ENCODE measurements at regions not wholly inside any gene's neighbourhood (a gene's known extent, or its start where the extent isn't known, plus 50 kb on each side); places are given as distances from the start of the nearest gene placed in this dataset.
A peak's percentile ranks its signal among the peaks of the same experiment; 100 is the strongest.
"Not testable (repeated sequence)": the region's sequence is repeated elsewhere in the genome, so short reads cannot be mapped to it uniquely, and the experiment has no call there.

DNA sequence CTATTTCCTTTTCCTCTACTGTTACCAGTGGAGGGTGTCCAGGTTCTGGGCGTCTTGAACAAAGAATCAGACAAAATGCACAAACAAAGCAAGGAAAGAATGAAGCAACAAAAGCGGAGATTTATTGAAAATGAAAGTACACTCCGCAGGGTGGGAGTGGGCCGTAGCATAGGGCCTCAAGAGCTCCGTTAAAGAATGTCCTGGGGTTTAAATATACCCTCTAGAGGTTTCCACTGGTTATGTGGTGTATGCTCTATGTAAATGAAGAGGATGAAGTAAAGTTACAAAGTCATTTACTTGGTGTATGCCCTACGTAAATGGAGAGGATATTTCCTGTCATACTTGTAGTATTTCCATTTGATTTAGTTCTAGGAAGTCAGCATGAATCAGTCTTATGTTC lies 113.5 kb upstream of the MRPS30 start:
- H3K27ac ChIP-seq (ENCODE audit: low read length), result no peak overlapping the region

DNA sequence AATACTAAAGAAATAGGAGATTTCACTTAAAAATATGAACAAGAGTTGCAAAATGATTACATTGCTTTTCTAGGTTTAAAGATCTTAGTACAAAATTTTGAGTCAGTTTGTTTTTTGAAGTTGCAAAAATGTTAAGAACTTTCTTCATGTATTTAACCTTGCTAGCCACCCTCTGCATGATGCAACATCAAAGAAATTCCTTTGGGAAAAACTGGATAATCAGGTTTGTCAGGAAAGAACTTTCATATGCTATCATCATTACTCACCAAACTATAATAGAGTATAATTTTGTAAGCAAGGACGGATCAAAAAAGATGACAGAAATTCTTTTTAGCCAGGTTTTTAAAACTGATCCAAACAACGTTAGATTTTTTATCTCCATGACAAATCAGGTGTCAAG lies 116.9 kb upstream of the MRPS30 start:
- H3K9ac ChIP-seq (ENCODE audit: low read length), result peak overlapping the region; percentile 20
- H3K4me3 ChIP-seq (ENCODE audit: low read length), result no peak overlapping the region
- H3K27me3 ChIP-seq (ENCODE audit: control insufficient read depth, insufficient read depth, low read length), result no peaks in the 10 kb centered on the region
- H3K36me3 ChIP-seq (ENCODE audit: control insufficient read depth, low read depth, low read length), result no peaks in the 10 kb centered on the region
- H3K4me1 ChIP-seq (ENCODE audit: control insufficient read depth, low read depth, low read length), result peaks cover 18% of the 10 kb centered on the region
- no peak overlapping the region for H3K27ac ChIP-seq (ENCODE audit: low read length)
- no peaks in the 10 kb centered on the region for H3K9me3 ChIP-seq (ENCODE audit: control insufficient read depth, low read depth, low read length)

More for the DNA sequence above, 113.5 kb upstream of the MRPS30 start:
- Histone ChIP-seq H3K36me3 (ENCODE audit: control insufficient read depth, low read depth, low read length) (no peaks in the 10 kb centered on the region), H3K27me3 (ENCODE audit: control insufficient read depth, insufficient read depth, low read length) (no peaks in the 10 kb centered on the region), H3K9me3 (ENCODE audit: control insufficient read depth, low read depth, low read length) (no peaks in the 10 kb centered on the region), H3K4me3 (ENCODE audit: low read length) (no peak overlapping the region), H3K9ac (ENCODE audit: low read length) (no peak overlapping the region), H3K4me1 (ENCODE audit: control insufficient read depth, low read depth, low read length) (peaks cover 23% of the 10 kb centered on the region)

DNA sequence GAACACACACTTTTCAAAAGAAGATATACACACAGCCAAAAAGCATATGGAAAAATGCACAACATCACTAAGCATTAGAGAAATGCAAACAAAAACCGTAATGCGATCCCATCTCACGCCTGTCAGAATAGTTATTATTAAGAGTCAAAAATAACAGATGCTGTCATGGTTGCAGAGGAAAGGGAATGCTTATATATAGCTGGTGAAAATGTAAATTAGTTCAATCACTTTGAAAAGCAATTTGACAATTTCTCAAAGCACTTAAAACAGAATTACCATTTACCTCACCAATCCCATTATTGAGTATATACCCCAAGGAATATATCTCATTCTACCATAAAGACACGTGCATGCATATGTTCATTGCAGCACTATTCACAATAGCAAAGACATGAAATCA lies 126.8 kb upstream of the MRPS30 start:
- H3K27me3 ChIP-seq (ENCODE audit: control insufficient read depth, insufficient read depth, low read length), result no peaks in the 10 kb centered on the region
- no peak overlapping the region for H3K9ac ChIP-seq (ENCODE audit: low read length)
- no peaks in the 10 kb centered on the region for H3K36me3 ChIP-seq (ENCODE audit: control insufficient read depth, low read depth, low read length)
- H3K4me1 ChIP-seq (ENCODE audit: control insufficient read depth, low read depth, low read length), result no peaks in the 10 kb centered on the region
- H3K9me3 ChIP-seq (ENCODE audit: control insufficient read depth, low read depth, low read length), result no peaks in the 10 kb centered on the region
- H3K4me3 ChIP-seq (ENCODE audit: low read length), result no peak overlapping the region
- no peak overlapping the region for H3K27ac ChIP-seq (ENCODE audit: low read length)

DNA sequence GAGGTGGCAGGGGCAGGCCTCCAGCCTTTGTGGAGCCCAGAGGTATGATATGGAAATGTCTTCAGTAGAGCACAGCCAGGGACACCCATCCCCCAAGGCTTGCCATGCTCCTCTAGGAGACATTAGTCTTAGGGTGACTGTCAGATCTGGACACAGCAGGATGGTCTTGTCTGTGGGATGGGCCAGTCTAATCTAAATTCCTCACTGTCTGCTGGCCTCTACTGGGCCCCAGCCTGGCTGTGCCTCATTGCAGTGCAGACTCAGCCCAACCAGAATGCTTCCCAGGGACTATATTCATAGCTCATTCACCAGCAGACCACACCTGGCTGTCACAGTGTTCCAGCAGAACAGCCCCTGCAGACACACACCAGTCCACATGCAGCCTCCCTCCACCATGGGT lies 129.5 kb upstream of the MRPS30 start:
- H3K9me3 ChIP-seq (ENCODE audit: control insufficient read depth, low read depth, low read length), result no peaks in the 10 kb centered on the region
- H3K4me3 ChIP-seq (ENCODE audit: low read length), result no peak overlapping the region
- H3K27ac ChIP-seq (ENCODE audit: low read length), result no peak overlapping the region
- H3K4me1 ChIP-seq (ENCODE audit: control insufficient read depth, low read depth, low read length), result no peaks in the 10 kb centered on the region
- H3K9ac ChIP-seq (ENCODE audit: low read length), result no peak overlapping the region
- no peaks in the 10 kb centered on the region for H3K27me3 ChIP-seq (ENCODE audit: control insufficient read depth, insufficient read depth, low read length)
- H3K36me3 ChIP-seq (ENCODE audit: control insufficient read depth, low read depth, low read length), result no peaks in the 10 kb centered on the region

DNA sequence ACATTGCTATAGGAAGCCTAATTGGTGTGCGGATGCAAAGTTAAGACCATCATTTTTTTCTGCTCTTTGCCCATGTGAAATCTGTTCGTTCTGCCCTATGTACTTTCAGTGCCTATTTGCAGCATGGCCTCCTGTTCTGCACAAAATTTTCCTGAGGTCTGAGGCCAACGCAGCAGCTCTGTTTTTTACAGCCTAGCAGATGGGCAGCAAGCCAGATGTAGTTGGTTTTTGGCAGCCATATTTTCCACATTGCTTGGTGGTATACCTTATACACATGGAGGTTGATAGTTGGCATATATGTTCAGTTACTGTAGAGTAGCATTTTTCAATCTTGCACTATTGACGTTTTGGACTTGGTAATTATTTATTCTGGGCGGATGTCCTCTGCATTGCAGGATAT lies 133.5 kb upstream of the MRPS30 start:
- Histone ChIP-seq H3K27me3 (ENCODE audit: control insufficient read depth, insufficient read depth, low read length) (no peaks in the 10 kb centered on the region), H3K4me1 (ENCODE audit: control insufficient read depth, low read depth, low read length) (no peaks in the 10 kb centered on the region), H3K4me3 (ENCODE audit: low read length) (no peak overlapping the region), H3K9me3 (ENCODE audit: control insufficient read depth, low read depth, low read length) (no peaks in the 10 kb centered on the region), H3K9ac (ENCODE audit: low read length) (no peak overlapping the region), H3K36me3 (ENCODE audit: control insufficient read depth, low read depth, low read length) (no peaks in the 10 kb centered on the region), H3K27ac (ENCODE audit: low read length) (no peak overlapping the region)

DNA sequence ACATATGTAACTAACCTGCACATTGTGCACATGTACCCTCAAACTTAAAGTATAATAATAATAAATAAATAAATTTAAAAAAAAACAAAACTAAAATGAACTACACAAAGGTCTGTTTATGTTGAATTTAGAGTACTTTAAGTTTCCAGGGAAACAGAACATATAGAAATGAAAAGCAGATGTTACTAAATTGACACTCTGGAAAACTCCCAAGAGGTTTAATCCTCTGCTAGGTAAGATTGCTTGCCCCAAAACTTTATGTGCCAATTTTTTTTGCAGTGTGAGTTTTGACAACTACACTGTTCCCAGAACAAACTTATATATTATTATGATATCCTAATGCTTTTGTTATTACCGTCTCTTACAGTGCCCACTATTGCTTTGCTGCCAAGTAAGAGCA lies 134.3 kb upstream of the MRPS30 start:
- no peaks in the 10 kb centered on the region for H3K9me3 ChIP-seq (ENCODE audit: control insufficient read depth, low read depth, low read length)
- H3K36me3 ChIP-seq (ENCODE audit: control insufficient read depth, low read depth, low read length), result no peaks in the 10 kb centered on the region
- H3K27me3 ChIP-seq (ENCODE audit: control insufficient read depth, insufficient read depth, low read length), result no peaks in the 10 kb centered on the region
- no peaks in the 10 kb centered on the region for H3K4me1 ChIP-seq (ENCODE audit: control insufficient read depth, low read depth, low read length)
- no peak overlapping the region for H3K9ac ChIP-seq (ENCODE audit: low read length)
- no peak overlapping the region for H3K27ac ChIP-seq (ENCODE audit: low read length)
- no peak overlapping the region for H3K4me3 ChIP-seq (ENCODE audit: low read length)

DNA sequence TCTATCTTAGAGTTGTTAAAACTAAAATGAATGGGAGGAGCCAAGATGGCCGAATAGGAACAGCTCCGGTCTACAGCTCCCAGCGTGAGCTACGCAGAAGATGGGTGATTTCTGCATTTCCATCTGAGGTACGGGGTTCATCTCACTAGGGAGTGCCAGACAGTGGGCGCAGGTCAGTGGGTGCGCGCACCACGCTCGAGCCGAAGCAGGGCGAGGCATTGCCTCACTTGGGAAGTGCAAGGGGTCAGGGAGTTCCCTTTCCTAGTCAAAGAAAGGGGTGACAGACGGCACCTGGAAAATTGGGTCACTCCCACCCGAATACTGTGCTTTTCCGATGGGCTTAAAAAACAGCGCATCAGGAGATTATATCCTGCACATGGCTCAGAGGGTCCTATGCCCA lies 140.3 kb upstream of the MRPS30 start:
- H3K27ac ChIP-seq (ENCODE audit: low read length); H3K27me3 ChIP-seq (ENCODE audit: control insufficient read depth, insufficient read depth, low read length); H3K36me3 ChIP-seq (ENCODE audit: control insufficient read depth, low read depth, low read length); H3K9ac ChIP-seq (ENCODE audit: low read length); H3K4me3 ChIP-seq (ENCODE audit: low read length); H3K4me1 ChIP-seq (ENCODE audit: control insufficient read depth, low read depth, low read length); H3K9me3 ChIP-seq (ENCODE audit: control insufficient read depth, low read depth, low read length): not testable (repeated sequence)

DNA sequence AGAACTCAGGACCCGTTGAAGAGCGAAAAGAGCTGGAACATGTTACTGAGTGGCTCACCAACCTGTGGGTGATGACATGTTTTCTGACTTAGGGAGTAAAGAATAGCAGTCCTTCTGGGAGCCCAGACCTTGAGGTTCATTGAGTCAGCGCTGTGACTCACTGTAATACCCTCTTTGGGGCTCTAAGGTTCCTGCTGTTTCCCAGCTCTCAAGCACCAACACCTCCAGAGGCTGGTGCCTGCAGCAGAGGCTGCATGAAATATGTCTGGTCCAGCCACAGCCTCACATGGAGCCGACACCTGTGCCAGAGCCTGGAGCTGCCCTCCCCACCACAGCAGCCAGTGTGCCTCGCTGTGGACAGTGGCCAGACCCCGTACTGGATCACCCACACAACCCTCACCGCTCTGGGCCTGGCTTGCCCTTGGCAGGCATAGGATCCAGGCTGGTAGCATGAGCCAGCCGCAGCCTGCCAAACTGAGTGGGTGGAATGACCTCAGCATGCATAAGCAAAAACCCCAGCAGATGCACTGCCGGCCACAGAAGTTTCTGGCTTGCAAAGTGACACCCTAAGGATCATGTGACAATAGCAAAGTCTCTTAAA lies 143.5 kb upstream of the MRPS30 start:
- Histone ChIP-seq H3K27me3 (ENCODE audit: control insufficient read depth, insufficient read depth, low read length) (no peaks in the 10 kb centered on the region), H3K9ac (ENCODE audit: low read length) (no peak overlapping the region), H3K4me1 (ENCODE audit: control insufficient read depth, low read depth, low read length) (no peaks in the 10 kb centered on the region), H3K36me3 (ENCODE audit: control insufficient read depth, low read depth, low read length) (no peaks in the 10 kb centered on the region), H3K27ac (ENCODE audit: low read length) (no peak overlapping the region), H3K4me3 (ENCODE audit: low read length) (no peak overlapping the region), H3K9me3 (ENCODE audit: control insufficient read depth, low read depth, low read length) (no peaks in the 10 kb centered on the region)

DNA sequence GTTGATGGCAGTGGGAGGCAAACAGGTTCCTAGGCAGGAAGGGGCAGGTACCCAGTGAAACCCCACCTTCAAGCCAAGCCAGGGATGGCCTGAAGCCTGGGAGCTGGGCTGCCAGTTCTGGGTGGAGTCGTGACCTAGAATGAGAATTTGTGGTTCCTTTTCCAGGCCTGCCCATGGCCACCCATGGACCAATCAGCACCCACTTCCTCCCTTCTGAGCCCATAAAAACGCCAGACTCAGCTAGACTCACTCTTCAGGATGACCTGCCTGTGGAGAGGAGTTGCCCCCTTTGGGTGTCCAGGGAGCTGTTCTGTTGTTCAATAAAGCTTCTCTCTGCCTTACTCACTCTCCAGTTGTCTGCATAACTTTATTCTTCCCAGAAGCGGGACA lies 144.0 kb upstream of the MRPS30 start:
- H3K4me1 ChIP-seq (ENCODE audit: control insufficient read depth, low read depth, low read length), result no peaks in the 10 kb centered on the region
- no peaks in the 10 kb centered on the region for H3K9me3 ChIP-seq (ENCODE audit: control insufficient read depth, low read depth, low read length)
- H3K36me3 ChIP-seq (ENCODE audit: control insufficient read depth, low read depth, low read length), result no peaks in the 10 kb centered on the region
- no peak overlapping the region for H3K4me3 ChIP-seq (ENCODE audit: low read length)
- no peaks in the 10 kb centered on the region for H3K27me3 ChIP-seq (ENCODE audit: control insufficient read depth, insufficient read depth, low read length)
- no peak overlapping the region for H3K27ac ChIP-seq (ENCODE audit: low read length)
- H3K9ac ChIP-seq (ENCODE audit: low read length), result no peak overlapping the region

DNA sequence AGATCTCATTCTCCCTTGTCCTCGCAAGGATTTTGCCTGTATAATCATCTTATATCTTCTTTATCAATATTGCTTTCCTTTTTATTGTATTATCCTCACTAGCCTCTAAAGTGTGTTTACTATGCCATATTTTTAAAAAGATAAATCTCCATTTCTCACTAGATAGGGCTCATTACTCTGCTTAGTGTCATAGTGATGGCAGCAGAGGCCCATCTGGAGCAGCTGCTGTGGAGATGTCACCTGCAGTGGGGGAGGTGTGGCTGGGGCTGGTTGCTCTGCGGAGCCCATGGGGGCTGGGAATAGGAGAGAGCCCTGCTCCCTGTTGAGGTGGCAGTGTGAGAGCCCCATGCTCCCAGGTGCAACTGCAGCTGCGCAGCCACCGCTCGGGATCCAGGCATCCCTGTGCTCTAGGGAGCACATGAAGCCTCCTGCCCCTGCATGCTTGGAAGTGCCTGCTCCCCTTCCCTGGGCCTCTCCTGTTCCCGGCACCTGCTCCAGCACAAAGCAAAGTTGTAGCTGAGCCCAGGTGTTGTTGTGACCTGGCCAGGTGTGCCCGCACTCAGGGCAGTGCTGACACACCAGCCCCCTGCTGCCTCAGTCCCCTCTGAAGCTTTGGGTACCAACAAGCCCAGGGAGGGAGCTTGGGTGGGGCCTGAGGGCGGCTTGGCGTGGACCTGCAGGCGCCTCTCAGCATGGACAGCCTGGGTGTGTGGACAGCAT lies 144.6 kb upstream of the MRPS30 start:
- Histone ChIP-seq H3K9me3 (ENCODE audit: control insufficient read depth, low read depth, low read length) (no peaks in the 10 kb centered on the region), H3K27me3 (ENCODE audit: control insufficient read depth, insufficient read depth, low read length) (no peaks in the 10 kb centered on the region), H3K4me3 (ENCODE audit: low read length) (no peak overlapping the region), H3K36me3 (ENCODE audit: control insufficient read depth, low read depth, low read length) (no peaks in the 10 kb centered on the region), H3K4me1 (ENCODE audit: control insufficient read depth, low read depth, low read length) (no peaks in the 10 kb centered on the region), H3K9ac (ENCODE audit: low read length) (no peak overlapping the region), H3K27ac (ENCODE audit: low read length) (no peak overlapping the region)

DNA sequence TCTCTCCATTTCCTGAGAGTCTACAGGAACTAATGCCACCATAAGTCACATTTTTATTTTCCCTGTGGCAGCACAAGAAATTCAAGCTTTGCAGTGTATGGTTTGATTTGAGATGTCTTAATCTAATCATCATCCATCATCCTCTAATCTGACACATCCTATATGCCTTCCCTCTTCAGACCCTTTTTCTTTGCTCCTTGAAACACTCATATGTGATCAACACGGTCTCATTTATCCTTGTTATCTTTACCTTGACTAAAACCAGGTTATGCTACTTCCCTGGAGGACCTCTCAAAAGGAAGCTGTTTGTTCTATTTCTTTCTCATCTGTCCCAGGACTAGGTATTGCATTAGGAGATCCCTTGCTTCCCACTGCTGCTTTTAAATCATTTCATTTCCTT lies 146.9 kb upstream of the MRPS30 start:
- H3K36me3 ChIP-seq (ENCODE audit: control insufficient read depth, low read depth, low read length), result no peaks in the 10 kb centered on the region
- peaks cover 1% of the 10 kb centered on the region for H3K9me3 ChIP-seq (ENCODE audit: control insufficient read depth, low read depth, low read length)
- no peak overlapping the region for H3K9ac ChIP-seq (ENCODE audit: low read length)
- no peaks in the 10 kb centered on the region for H3K27me3 ChIP-seq (ENCODE audit: control insufficient read depth, insufficient read depth, low read length)
- no peak overlapping the region for H3K27ac ChIP-seq (ENCODE audit: low read length)
- no peaks in the 10 kb centered on the region for H3K4me1 ChIP-seq (ENCODE audit: control insufficient read depth, low read depth, low read length)
- no peak overlapping the region for H3K4me3 ChIP-seq (ENCODE audit: low read length)

DNA sequence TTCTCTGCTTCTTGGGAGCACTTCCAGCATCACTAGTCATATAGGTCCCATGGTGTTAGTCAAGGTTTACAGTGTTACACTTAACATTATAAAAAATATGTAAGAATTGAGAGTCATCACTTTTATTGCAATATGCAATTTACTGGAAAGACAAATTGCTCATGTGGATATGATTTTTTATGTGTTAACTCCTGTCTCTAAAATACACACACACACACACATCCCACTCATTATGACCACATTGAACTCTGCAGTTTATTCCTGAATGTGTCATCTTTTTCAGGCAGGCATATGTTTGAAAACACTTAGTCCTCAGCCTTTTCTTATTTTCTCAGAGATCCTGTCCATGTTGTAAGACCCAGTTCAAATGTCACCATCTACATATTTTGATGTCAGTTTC lies 148.5 kb upstream of the MRPS30 start:
- H3K9me3 ChIP-seq (ENCODE audit: control insufficient read depth, low read depth, low read length), result peaks cover 15% of the 10 kb centered on the region
- no peak overlapping the region for H3K9ac ChIP-seq (ENCODE audit: low read length)
- no peaks in the 10 kb centered on the region for H3K4me1 ChIP-seq (ENCODE audit: control insufficient read depth, low read depth, low read length)
- no peaks in the 10 kb centered on the region for H3K36me3 ChIP-seq (ENCODE audit: control insufficient read depth, low read depth, low read length)
- H3K4me3 ChIP-seq (ENCODE audit: low read length), result no peak overlapping the region
- H3K27ac ChIP-seq (ENCODE audit: low read length), result no peak overlapping the region
- no peaks in the 10 kb centered on the region for H3K27me3 ChIP-seq (ENCODE audit: control insufficient read depth, insufficient read depth, low read length)

Data from iPS-18a (cell line).